ENCODE measurements at regions not wholly inside any gene's neighbourhood (a gene's known extent, or its start where the extent isn't known, plus 50 kb on each side); places are given as distances from the start of the nearest gene placed in this dataset.

GRCh38 chr3:72568083-72568482 is 280.2 kb downstream of the SHQ1 start:
- no peak for DNase-seq (ENCODE audit: low read depth in 2 of 3, low spot score in 1 of 3)

DNA sequence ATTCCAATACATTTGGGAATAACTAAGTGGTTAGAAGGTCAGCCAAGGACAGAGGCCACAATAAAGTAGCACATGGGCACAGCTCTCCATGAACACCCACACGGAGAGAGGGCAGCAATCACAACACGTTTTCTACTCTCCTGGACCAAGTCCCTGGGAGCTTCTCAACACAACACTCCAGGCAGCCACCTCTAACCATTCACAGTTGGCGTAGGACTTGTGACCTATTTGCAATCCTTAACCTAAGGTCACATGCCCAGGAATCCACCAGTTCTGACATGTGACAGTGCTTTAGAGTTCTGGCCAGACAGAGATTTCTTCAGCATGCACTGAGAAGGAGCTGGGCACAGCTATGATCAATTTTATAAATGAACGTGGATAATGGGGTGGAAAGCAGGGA is 280.8 kb downstream of the SHQ1 start:
- no peak for DNase-seq (ENCODE audit: low read depth in 2 of 3, low spot score in 1 of 3)

GRCh38 chr3:72565593-72565992 is 282.7 kb downstream of the SHQ1 start:
- DNase-seq (ENCODE audit: low read depth in 2 of 3, low spot score in 1 of 3), result no peak

DNA sequence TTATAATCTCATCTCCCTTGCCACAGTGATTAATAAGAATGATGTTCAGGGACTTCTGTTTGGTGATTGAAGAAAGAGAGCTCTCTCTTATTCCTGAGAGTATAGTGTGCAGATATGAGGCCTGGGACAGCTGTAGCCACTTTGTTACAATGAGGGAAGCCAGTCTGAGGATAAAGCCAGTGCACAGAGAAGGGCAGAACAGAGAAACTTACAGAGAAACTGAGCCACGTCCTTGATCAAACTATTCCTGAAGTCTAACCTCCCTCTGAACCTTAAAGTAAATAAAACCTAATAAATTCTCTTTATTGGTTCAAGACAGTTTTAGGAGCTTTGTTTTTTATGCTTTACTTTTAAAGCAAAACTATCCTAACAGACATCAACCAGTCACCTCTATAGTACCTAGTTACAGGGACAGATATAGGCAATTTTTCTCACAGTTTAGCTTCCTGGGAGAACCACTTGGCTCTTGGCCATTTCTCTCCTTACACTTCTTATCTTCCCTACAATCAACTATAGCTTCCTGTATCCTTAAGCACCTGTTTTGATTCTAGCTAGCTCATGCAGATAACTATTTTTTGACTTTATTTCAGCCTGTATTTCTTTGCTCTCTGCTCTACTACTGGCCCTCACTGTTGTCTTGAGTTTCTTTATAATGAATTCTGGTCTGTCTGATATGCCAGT is 284.4 kb downstream of the SHQ1 start:
- no peak for DNase-seq (ENCODE audit: low read depth in 2 of 3, low spot score in 1 of 3)

GRCh38 chr3:72560846-72561675 is 287.2 kb downstream of the SHQ1 start:
- no peak for DNase-seq (ENCODE audit: low read depth in 2 of 3, low spot score in 1 of 3)

DNA sequence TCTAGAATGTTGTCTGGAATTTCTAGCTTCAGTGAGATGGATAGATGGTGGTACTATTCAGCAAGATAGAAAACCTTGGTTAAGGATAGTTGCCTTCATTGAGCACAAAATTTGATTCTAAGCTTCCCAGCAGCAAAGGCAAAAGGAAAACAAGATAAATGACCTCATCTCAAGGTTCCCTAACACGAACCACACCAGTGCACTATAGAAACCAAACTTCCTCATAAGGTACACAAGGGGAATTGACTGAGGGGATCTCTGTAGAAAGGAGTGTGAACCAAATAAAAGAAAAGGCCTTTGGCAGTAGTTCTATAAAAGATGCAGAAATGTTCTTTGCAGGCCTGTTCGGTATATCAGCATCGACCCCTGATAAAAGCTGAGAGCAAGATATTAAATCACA is 288.9 kb downstream of the SHQ1 start:
- no peak for DNase-seq (ENCODE audit: low read depth in 2 of 3, low spot score in 1 of 3)

- DNase-seq (ENCODE audit: low read depth in 2 of 3, low spot score in 1 of 3), result no peak
Observed at GRCh38 chr3:72558001-72558400, 290.2 kb downstream of the SHQ1 start.

- DNase-seq (ENCODE audit: low read depth in 2 of 3, low spot score in 1 of 3), result no peak
Observed at GRCh38 chr3:72555714-72556113, 292.5 kb downstream of the SHQ1 start.

DNA sequence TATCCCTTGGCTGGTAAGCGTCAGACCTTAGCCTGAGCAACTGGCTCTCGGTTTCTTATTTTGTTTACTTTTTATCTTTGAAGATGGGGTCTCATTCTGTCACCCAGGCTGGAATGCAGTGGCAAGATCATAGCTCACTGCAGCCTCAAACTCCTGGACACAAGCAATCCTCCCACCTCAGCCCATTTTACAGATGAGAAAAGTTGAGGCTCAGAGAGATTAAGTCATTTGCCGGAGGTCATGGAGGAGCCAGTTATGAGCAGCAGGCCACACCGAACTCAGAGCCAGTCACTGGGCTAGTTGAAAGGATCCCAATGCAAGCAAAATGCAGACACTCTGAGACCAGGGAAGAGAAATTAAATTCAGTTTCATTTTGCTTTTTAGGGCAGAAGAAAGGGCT is 293.6 kb downstream of the SHQ1 start:
- no peak for DNase-seq (ENCODE audit: low read depth in 2 of 3, low spot score in 1 of 3)

- no peak for DNase-seq (ENCODE audit: low read depth in 2 of 3, low spot score in 1 of 3)
Observed at GRCh38 chr3:72553298-72553697, 294.9 kb downstream of the SHQ1 start.

DNA sequence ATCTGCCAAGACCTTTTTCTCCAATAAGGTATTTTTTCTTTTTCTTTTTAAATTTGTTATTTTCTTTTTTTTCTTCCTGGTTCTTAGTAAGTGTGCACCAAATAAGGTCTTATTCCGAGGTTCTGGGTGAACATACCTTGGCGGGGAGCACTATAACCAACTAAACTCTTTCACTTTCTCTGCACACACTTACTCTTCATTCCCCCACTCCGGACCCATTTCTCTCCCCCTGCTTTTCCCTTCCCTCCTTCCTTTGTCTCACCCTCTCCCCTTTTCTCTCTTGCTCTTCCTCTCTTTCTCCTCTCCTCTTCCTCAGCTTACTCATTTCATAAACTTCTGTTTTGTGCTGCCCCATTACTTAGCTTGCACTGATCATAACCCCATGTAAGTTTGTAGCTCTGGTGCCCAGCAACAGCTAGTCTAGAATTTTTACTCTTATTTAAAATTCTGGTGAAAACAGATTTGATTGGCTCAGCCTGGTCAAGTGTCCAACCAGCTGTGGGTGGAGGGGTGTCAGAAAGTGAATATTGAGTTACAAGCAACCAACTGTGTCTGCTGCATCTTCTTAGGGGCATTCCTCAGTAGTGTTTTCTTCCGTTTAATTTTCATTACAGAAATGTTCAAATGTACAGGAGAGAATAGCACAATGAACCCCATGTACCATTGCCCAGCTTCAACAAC is 297.5 kb downstream of the SHQ1 start:
- no peak for DNase-seq (ENCODE audit: low read depth in 2 of 3, low spot score in 1 of 3)

DNA sequence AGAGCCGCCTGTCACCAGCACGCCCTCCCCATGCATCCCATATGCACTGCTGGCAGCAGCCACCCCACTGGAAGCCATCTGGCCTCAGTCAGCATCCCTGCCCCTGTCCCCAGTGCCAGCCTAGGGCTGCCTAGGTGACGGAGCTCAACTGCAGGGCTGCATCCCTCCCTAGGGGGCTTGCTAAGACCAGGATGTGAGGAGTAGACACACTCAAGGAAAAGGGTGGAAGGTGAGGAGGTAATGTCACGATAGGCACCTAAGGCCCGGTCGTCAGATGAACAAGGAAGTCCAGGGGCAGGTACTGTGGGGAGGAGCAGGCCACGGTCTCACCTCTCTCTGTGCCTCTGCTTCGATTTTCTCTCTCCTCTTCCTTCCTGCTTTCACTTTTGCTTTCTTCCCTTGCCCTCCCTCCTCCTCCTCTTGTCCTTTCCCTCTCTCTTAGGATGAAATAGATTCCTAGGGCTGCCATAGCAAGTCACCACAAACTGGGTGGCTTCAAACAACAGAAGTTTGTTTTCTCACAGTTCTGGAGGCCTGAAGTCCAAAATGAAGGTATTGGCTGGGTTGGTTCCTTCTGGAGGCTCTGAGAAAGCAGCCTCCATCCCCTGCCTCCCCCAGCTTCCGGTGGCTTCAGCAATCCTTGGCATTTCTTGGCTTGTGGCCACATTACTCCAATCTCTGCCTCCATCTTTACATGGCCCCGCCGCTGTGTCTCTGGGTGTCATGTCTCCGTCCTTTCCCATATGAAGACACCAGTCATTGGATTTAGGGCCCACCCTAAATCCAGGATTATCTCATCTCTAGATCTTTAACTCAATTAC is 298.3 kb downstream of the SHQ1 start:
- DNase-seq (ENCODE audit: low read depth in 2 of 3, low spot score in 1 of 3), result no peak

DNA sequence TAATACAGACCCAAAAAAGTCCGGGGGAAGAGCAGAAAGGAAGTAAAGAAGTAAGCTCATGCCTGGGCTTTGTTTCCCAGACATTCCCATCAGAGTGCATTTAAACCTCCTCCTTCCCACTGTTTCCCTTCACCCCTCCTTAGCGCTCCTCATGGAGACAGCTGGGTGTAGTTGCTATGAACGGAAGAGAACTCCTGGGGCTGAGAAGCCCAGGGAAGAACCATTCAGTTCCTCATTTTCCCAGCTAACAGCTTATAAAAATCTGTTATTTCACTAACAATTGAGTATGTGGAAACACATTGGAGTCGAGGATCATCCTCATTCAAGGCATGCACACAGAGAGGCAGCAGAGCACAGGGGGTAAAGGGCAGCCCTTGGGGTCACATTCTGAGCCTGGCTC is 299.3 kb downstream of the SHQ1 start:
- no peak for DNase-seq (ENCODE audit: low read depth in 2 of 3, low spot score in 1 of 3)

- DNase-seq (ENCODE audit: low read depth in 2 of 3, low spot score in 1 of 3), result no peak
Observed at GRCh38 chr3:72548461-72548860, 299.8 kb downstream of the SHQ1 start.

GRCh38 chr3:72547183-72547582 is 301.1 kb downstream of the SHQ1 start:
- DNase-seq (ENCODE audit: low read depth in 2 of 3, low spot score in 1 of 3), result no peak

GRCh38 chr3:72544239-72544638 is 304.0 kb downstream of the SHQ1 start:
- no peak for DNase-seq (ENCODE audit: low read depth in 2 of 3, low spot score in 1 of 3)

- DNase-seq (ENCODE audit: low read depth in 2 of 3, low spot score in 1 of 3), result no peak
Observed at GRCh38 chr3:72543246-72543645, 305.0 kb downstream of the SHQ1 start.

DNA sequence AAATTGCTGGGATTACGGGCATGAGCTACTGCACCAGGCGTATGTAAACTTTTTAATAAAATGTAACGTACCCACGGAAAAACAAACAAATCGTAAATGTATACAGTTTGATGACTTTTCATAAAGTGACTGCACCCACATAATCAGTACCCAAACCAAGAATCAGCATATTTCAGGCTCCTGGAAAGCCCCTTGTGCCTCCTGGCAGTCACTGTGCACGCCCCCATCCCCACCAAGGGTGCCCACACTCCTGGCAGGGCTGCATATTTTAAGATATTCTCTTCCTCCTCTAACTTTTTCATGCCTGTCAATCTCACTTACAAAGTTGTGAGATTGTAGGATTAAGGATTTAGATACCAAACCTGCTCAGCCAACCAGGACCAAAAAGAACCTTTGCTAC is 305.5 kb downstream of the SHQ1 start:
- no peak for DNase-seq (ENCODE audit: low read depth in 2 of 3, low spot score in 1 of 3)

DNA sequence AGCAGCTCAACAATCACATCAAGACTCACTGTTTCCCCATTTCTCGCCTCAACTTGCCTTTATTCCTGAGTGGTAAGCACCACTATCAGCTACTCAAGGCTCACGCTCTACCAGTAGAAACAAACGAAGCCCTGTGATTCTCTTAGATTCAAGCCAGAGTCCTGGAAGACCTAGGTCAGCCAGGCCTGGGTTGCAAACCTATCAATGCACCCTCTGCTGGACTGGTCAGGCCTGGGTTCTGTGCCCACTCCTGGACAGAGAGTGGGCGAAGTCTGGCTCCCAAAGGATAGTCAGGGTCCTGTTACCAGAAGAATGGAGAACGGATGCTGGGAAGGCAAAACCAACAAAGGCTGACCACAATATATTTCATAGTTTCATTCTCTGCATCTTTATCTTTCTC is 308.4 kb downstream of the SHQ1 start:
- no peak for DNase-seq (ENCODE audit: low read depth in 2 of 3, low spot score in 1 of 3)

GRCh38 chr3:72538070-72538745 is 310.0 kb downstream of the SHQ1 start:
- no peak for DNase-seq (ENCODE audit: low read depth in 2 of 3, low spot score in 1 of 3)

DNA sequence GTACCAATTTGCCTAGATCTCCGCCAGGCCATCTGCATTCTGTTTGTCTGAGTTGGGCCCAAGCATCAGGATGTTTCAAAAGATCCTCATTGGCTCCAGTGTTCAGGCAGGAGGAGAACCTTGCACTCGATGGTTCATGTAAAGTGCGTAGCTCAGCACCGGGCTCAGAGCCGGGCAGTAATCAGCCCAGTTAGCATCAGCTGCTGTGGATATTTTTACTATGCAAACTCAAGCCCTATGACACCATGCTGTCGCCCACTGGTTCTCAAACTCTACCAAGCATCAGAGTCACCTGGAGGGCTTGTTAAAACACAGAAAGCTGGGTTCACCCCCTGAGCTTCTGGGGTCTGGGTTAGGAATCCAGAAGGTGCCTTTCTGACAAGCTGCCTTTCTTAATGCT is 310.8 kb downstream of the SHQ1 start:
- no peak for DNase-seq (ENCODE audit: low read depth in 2 of 3, low spot score in 1 of 3)
